SK-N-SH treated with all-trans-retinoic acid at 6 μM for 48 hours (cell line): ENCODE measurements at regions not wholly inside any gene's neighbourhood (a gene's known extent, or its start where the extent isn't known, plus 50 kb on each side); places are given as distances from the start of the nearest gene placed in this dataset.

Experiments used
- BACH2 ChIP-seq: fragments of 250-450 bp; sonication (Bioruptor Pico); IDR thresholded peaks from 2 replicates; pipeline ENCODE4 v1.9.0; 2021; ENCODE audit warnings: mild to moderate bottlenecking, borderline replicate concordance
- GLIS3 ChIP-seq: fragments of 250-450 bp; sonication (Bioruptor Pico); IDR thresholded peaks from 2 replicates; pipeline ENCODE4 v1.5.0; 2020; ENCODE audit warnings: mild to moderate bottlenecking, moderate library complexity
- ISL1 ChIP-seq: fragments of 250-450 bp; sonication (Bioruptor Pico); IDR thresholded peaks from 2 replicates; pipeline ENCODE4 v2.1.2; 2022; ENCODE audit warnings: mild to moderate bottlenecking, moderate library complexity
- PATZ1 ChIP-seq: fragments of 250-450 bp; sonication (Bioruptor Pico); IDR thresholded peaks from 2 replicates; pipeline ENCODE4 v1.8.0; 2020; ENCODE audit warnings: mild to moderate bottlenecking, moderate library complexity, borderline replicate concordance
- PPARA ChIP-seq: fragments of 250-450 bp; sonication (Bioruptor Pico); IDR thresholded peaks from 2 replicates; pipeline ENCODE4 v1.5.0; 2020; ENCODE audit warnings: mild to moderate bottlenecking, borderline replicate concordance
- ZC3H10 ChIP-seq: fragments of 250-450 bp; sonication (Bioruptor Pico); IDR thresholded peaks from 2 replicates; pipeline ENCODE4 v1.5.1; 2021; ENCODE audit warnings: mild to moderate bottlenecking, moderate library complexity
- ZFP3 ChIP-seq: fragments of 250-450 bp; sonication (Bioruptor Pico); IDR thresholded peaks from 2 replicates; pipeline ENCODE4 v1.5.0; 2020; ENCODE audit warnings: mild to moderate bottlenecking, moderate library complexity
- ZNF8 ChIP-seq: fragments of 450-650 bp; formaldehyde crosslinking; IDR thresholded peaks from 2 replicates; pipeline ENCODE4 v1.5.0; 2020; ENCODE audit warnings: mild to moderate bottlenecking, moderate library complexity
- TF ChIP-seq, protein P1 (sequence below): fragments of 250-450 bp; sonication (Bioruptor Pico); IDR thresholded peaks from 2 replicates; pipeline ENCODE4 v1.5.1; 2020; ENCODE audit warnings: low read depth, mild to moderate bottlenecking, moderate library complexity

DNA sequence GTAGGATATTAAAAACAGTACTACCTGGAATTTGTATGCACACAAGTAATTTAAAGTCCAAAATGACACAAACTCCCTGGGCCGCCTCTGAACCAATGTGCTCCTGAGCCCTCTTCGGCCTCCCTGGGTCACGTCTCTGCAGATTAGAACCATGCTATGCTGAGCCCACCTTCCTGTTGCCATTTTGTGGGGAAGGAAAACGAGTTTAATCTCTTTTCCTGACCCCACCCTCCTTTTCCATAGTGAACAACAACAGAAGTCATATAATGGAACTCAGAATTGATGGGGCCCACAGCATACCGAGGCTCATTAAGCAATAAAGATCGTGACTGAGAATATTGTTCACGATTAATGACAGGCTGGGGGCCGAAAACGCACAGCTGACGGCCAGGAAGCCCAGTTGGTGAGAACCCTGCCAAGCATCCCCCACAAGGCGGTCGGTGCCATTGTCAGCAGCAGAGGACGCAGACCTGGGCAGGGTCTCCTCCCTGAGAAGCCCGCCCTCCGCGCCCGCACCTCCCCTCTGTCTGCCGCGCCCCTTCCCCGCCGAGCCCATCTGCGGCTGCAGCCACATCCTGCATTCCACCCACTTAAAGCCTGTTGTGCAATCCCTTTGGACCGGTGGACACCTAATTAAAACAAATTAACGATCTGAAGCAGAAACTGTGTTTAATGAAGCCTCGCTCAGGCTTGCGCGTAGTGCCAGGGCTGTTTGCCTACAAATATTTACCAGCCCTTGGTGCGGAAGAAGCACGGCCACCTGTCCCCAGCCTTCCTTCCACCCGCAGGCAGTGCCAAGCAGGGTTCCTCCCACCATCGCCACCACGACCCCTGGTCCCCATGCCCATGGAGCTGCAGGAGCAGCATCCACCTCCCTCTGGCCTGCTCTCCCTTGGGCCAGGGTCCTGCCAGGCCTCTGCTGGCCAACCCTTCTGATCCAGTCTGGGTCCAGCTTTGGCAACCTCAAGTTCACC is 68.1 kb downstream of the DLL1 start:
- no peak for TF ChIP-seq ISL1 (CRISPR knock-in tag)
- TF ChIP-seq ZFP3 (CRISPR knock-in tag) = no peak
- no peak for TF ChIP-seq ZNF8
- TF ChIP-seq PATZ1 (CRISPR knock-in tag) = no peak
- TF ChIP-seq GLIS3 (CRISPR knock-in tag) = no peak
- no peak for TF ChIP-seq ZC3H10
- TF ChIP-seq, protein P1, sequence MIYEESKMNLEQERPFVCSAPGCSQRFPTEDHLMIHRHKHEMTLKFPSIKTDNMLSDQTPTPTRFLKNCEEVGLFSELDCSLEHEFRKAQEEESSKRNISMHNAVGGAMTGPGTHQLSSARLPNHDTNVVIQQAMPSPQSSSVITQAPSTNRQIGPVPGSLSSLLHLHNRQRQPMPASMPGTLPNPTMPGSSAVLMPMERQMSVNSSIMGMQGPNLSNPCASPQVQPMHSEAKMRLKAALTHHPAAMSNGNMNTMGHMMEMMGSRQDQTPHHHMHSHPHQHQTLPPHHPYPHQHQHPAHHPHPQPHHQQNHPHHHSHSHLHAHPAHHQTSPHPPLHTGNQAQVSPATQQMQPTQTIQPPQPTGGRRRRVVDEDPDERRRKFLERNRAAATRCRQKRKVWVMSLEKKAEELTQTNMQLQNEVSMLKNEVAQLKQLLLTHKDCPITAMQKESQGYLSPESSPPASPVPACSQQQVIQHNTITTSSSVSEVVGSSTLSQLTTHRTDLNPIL (CRISPR knock-in tag) = no peak
- no peak for TF ChIP-seq PPARA (CRISPR knock-in tag)
- TF ChIP-seq BACH2 (CRISPR knock-in tag) = no peak
